ENCODE measurements at regions not wholly inside any gene's neighbourhood (a gene's known extent, or its start where the extent isn't known, plus 50 kb on each side); places are given as distances from the start of the nearest gene placed in this dataset.

DNA sequence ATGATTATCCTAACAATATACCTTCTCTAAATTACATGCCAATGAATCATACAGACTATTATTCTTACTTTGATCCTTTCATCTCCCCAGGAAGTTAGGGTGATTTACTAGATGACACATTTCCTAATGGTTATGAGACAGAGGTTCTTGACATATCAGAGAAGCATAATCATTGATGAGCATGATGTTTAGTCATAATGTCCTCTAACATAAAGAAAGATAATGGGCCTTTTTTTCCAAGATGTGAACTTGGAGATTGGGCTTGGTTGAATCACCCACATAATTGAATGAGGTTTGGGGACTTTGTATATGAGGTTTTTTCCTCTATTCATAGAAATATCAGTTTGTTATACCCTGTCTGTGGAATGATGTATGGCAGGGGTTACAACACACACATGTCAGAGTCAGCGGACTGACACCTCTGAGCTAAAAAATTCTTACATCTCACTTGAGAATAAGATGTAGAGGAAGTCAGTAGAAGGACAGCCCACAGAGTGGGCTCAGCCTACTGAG lies 69.7 kb upstream of the DCBLD2 start:
- no peak for DNase-seq (ENCODE audit: low spot score, unreplicated experiment)
- no peaks in the 10 kb centered on the region for H3K4me1 Mint-ChIP-seq (ENCODE audit: low read depth)
- H3K27me3 Mint-ChIP-seq = no peaks in the 10 kb centered on the region
- TF ChIP-seq, protein P1, sequence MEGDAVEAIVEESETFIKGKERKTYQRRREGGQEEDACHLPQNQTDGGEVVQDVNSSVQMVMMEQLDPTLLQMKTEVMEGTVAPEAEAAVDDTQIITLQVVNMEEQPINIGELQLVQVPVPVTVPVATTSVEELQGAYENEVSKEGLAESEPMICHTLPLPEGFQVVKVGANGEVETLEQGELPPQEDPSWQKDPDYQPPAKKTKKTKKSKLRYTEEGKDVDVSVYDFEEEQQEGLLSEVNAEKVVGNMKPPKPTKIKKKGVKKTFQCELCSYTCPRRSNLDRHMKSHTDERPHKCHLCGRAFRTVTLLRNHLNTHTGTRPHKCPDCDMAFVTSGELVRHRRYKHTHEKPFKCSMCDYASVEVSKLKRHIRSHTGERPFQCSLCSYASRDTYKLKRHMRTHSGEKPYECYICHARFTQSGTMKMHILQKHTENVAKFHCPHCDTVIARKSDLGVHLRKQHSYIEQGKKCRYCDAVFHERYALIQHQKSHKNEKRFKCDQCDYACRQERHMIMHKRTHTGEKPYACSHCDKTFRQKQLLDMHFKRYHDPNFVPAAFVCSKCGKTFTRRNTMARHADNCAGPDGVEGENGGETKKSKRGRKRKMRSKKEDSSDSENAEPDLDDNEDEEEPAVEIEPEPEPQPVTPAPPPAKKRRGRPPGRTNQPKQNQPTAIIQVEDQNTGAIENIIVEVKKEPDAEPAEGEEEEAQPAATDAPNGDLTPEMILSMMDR (IDR thresholded peaks at IDR 0.05; ENCODE audit: unreplicated experiment) = no peak
- H3K9me3 Mint-ChIP-seq (ENCODE audit: low read depth) = peaks cover 4% of the 10 kb centered on the region
- no peaks in the 10 kb centered on the region for H3K36me3 Mint-ChIP-seq (ENCODE audit: insufficient read depth)
- H3K4me3 Mint-ChIP-seq (ENCODE audit: low read depth) = no peak overlapping the region
- no peak overlapping the region for H3K27ac Mint-ChIP-seq

DNA sequence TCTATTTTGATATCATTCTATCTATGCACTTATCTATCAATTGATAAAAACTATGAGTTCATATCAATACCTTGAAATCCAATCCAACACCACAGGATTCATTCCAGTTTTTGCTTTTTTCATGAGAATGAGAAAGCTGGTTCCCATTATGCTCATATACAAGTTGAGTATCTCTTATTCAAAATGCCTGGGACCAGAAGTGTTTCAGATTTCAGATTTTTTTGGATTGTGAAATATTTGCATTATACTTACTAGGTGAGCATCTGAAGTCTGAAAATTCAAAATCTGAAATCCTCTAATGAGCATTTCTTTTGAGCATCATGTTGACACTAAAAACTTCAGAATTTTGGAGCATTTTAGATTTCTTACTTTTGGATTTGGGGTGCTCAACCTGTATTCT lies 67.8 kb upstream of the DCBLD2 start:
- DNase-seq (ENCODE audit: low spot score, unreplicated experiment) = no peak
- Mint-ChIP-seq H3K4me1 (ENCODE audit: low read depth) (no peaks in the 10 kb centered on the region), H3K27ac (no peak overlapping the region), H3K9me3 (ENCODE audit: low read depth) (no peaks in the 10 kb centered on the region), H3K4me3 (ENCODE audit: low read depth) (no peak overlapping the region), H3K36me3 (ENCODE audit: insufficient read depth) (no peaks in the 10 kb centered on the region), H3K27me3 (no peaks in the 10 kb centered on the region)
- TF ChIP-seq, protein P1 (IDR thresholded peaks at IDR 0.05; ENCODE audit: unreplicated experiment) = no peak

DNA sequence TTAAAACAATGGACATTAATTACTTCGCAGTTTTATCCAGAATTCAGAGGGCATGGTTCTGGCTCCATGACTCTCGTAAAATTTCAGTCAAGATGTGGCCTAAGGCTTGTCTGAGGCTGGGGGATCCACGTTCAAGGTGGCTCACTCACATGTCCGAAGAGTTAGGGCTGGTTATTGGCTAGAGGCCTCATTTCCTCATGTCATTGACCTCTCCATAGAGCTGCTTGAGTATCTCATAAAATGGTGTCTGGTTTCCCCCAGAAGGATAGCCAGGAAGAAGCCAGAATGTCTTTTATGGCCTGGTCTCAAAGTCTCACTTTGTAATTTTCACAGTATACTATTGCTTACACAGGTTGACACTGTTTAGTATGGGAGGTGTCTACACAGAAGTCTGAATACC lies 67.3 kb upstream of the DCBLD2 start:
- no peak overlapping the region for H3K27ac Mint-ChIP-seq
- no peaks in the 10 kb centered on the region for H3K27me3 Mint-ChIP-seq
- TF ChIP-seq, protein P1 (IDR thresholded peaks at IDR 0.05; ENCODE audit: unreplicated experiment) = no peak
- no peaks in the 10 kb centered on the region for H3K9me3 Mint-ChIP-seq (ENCODE audit: low read depth)
- no peak for DNase-seq (ENCODE audit: low spot score, unreplicated experiment)
- H3K4me3 Mint-ChIP-seq (ENCODE audit: low read depth) = no peak overlapping the region
- no peaks in the 10 kb centered on the region for H3K36me3 Mint-ChIP-seq (ENCODE audit: insufficient read depth)
- no peaks in the 10 kb centered on the region for H3K4me1 Mint-ChIP-seq (ENCODE audit: low read depth)

DNA sequence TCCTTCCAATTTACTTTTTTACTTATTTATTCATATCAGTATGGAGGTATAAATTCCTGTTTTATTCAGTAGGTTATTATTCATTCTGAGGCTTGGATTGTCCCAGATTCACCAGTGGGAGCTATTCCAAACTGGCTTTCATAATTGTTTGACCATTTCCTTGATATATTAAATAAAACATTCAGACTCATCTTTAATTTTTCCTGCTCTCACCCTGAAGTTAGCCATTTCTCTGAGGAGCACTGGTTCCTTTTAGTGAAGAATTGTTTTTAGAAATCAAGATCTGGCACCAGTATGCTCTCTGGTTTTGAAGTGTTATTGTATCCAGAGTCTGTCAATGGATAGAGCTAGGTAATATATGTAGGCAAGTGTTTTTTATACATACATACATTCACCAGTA lies 66.9 kb upstream of the DCBLD2 start:
- no peak overlapping the region for H3K4me3 Mint-ChIP-seq (ENCODE audit: low read depth)
- no peaks in the 10 kb centered on the region for H3K9me3 Mint-ChIP-seq (ENCODE audit: low read depth)
- H3K4me1 Mint-ChIP-seq (ENCODE audit: low read depth) = no peaks in the 10 kb centered on the region
- no peak for DNase-seq (ENCODE audit: low spot score, unreplicated experiment)
- TF ChIP-seq, protein P1 (IDR thresholded peaks at IDR 0.05; ENCODE audit: unreplicated experiment) = no peak
- no peaks in the 10 kb centered on the region for H3K27me3 Mint-ChIP-seq
- no peaks in the 10 kb centered on the region for H3K36me3 Mint-ChIP-seq (ENCODE audit: insufficient read depth)
- H3K27ac Mint-ChIP-seq = no peak overlapping the region

DNA sequence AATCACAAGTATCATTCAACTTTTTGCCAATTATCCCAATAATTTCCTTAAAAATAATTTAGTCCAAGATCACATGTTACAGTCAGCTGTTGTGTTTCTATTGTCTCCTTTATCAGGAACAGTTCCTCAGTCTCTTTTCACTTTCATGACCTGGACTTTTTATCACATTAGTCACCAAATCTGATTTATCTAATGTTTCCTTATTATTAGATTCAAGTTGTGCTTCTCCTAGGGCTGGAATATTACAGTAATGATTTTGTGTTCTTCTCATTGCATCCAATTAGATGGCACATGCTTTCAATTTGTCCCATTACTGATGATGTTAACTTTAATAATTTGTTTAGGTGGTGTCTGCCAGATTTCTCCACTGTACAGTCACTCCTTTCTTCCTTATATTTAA lies 66.3 kb upstream of the DCBLD2 start:
- TF ChIP-seq, protein P1 (IDR thresholded peaks at IDR 0.05; ENCODE audit: unreplicated experiment) = no peak
- no peak overlapping the region for H3K27ac Mint-ChIP-seq
- DNase-seq (ENCODE audit: low spot score, unreplicated experiment) = no peak
- H3K9me3 Mint-ChIP-seq (ENCODE audit: low read depth) = no peaks in the 10 kb centered on the region
- no peaks in the 10 kb centered on the region for H3K27me3 Mint-ChIP-seq
- no peaks in the 10 kb centered on the region for H3K36me3 Mint-ChIP-seq (ENCODE audit: insufficient read depth)
- H3K4me3 Mint-ChIP-seq (ENCODE audit: low read depth) = no peak overlapping the region
- H3K4me1 Mint-ChIP-seq (ENCODE audit: low read depth) = no peaks in the 10 kb centered on the region

Data from progenitor cell of endocrine pancreas (in vitro differentiated cells).